ENCODE measurements at regions not wholly inside any gene's neighbourhood (a gene's known extent, or its start where the extent isn't known, plus 50 kb on each side); places are given as distances from the start of the nearest gene placed in this dataset.

- TF ChIP-seq CTCF (conservative IDR thresholded peaks at IDR 0.05; ENCODE audit: low read length) (no peak), EZH2phosphoT487 (IDR thresholded peaks at IDR 0.05; ENCODE audit: borderline replicate concordance) (no peak)
Measured at GRCh38 chr2:7847321-7847720, 834.5 kb upstream of the ID2 start.

Data from Loucy (cell line).